ENCODE measurements at regions not wholly inside any gene's neighbourhood (a gene's known extent, or its start where the extent isn't known, plus 50 kb on each side); places are given as distances from the start of the nearest gene placed in this dataset.

GRCh38 chr15:25054329-25054728 is 99.5 kb downstream of the SNRPN start:
- Histone ChIP-seq H2BK5ac (ENCODE audit: low read depth, low read length) (no peak overlapping the region), H3K56ac (replicated peaks; ENCODE audit: insufficient read length, low read depth, low read length) (no peak overlapping the region), H3K23me2 (ENCODE audit: low read depth, low read length) (no peaks in the 10 kb centered on the region; the same call in 1 of the 2 replicates), H3K14ac (ENCODE audit: insufficient read length) (no peak overlapping the region), H3K4me1 (replicated peaks in 1 of 4; ENCODE audit: control insufficient read depth in 3 of 4, insufficient read depth in 4 of 4, low read length in 3 of 4) (no peaks in the 10 kb centered on the region; a peak in 1 of 7 replicates), H4K5ac (ENCODE audit: insufficient read length, low read depth, low read length) (no peak overlapping the region), H3K36me3 (ENCODE audit: control insufficient read depth in 2 of 4, insufficient read depth in 4 of 4, low read length in 3 of 4) (peaks cover 56 to 100% (median 92%) of the 10 kb centered on the region in 4 experiments), H3K79me1 (ENCODE audit: low read depth, low read length) (peaks cover 6% of the 10 kb centered on the region; the same call in 1 of the 2 replicates), H2AFZ (ENCODE audit: low read length) (no peak overlapping the region), H3K27me3 (replicated peaks in 1 of 4; ENCODE audit: control insufficient read depth in 3 of 4, extremely low read depth in 1 of 4, insufficient read depth in 3 of 4, low read length in 3 of 4) (no peaks in the 10 kb centered on the region), H3K9me3 (ENCODE audit: insufficient read depth in 2 of 2, low read depth in 1 of 2, low read length in 1 of 2) (peaks cover 90 to 92% of the 10 kb centered on the region in 2 experiments), H4K20me1 (replicated peaks in 1 of 2; ENCODE audit: control insufficient read depth in 1 of 2, insufficient read depth in 2 of 2, low read length in 2 of 2) (peaks cover 0 to 2% of the 10 kb centered on the region in 2 experiments), H2BK15ac (ENCODE audit: low read length) (no peak overlapping the region), H3K23ac (ENCODE audit: insufficient read length) (no peak overlapping the region), H3K18ac (ENCODE audit: extremely low read depth, low read length) (no peak overlapping the region), H3K27ac (ENCODE audit: low read depth, low read length) (no peak overlapping the region), H3K79me2 (ENCODE audit: control insufficient read depth in 1 of 2, insufficient read depth in 2 of 2, low read length in 2 of 2) (peaks cover 0 to 92% of the 10 kb centered on the region in 2 experiments; a peak in 3 of 4 replicates), H4K8ac (ENCODE audit: extremely low read depth, insufficient read depth, low read length) (no peak overlapping the region), H3K9ac (replicated peaks in 1 of 4; ENCODE audit: extremely low read depth in 1 of 4, low read depth in 3 of 4, low read length in 3 of 4) (no peak overlapping the region), H3K4ac (replicated peaks; ENCODE audit: insufficient read length, low read depth, low read length) (no peak overlapping the region), H3K4me3 (ENCODE audit: extremely low read depth in 1 of 4, insufficient read depth in 2 of 4, low read depth in 3 of 4, low read length in 4 of 4) (no peak overlapping the region), H2BK120ac (replicated peaks; ENCODE audit: low read depth, low read length) (no peak overlapping the region), H3K4me2 (ENCODE audit: insufficient read depth in 1 of 2, low read depth in 2 of 2, low read length in 2 of 2) (no peak overlapping the region), H2BK12ac (ENCODE audit: low read depth, low read length) (no peak overlapping the region), H2BK20ac (ENCODE audit: low read length) (no peak overlapping the region), H2AK5ac (ENCODE audit: low read depth, low read length) (no peak overlapping the region), H4K91ac (replicated peaks; ENCODE audit: insufficient read length, low read length) (no peak overlapping the region)
- ChIA-PET CTCF (ENCODE audit: partially characterized antibody) (no interaction called here), POLR2A (ENCODE audit: partially characterized antibody) (no interaction called here)
- DNase-seq (ENCODE audit: low read depth in 1 of 2, low spot score in 2 of 2) (no peak), FAIRE-seq (no peak)
- WGBS, 2 experiments (ENCODE audit: extremely low coverage in 1 of 2, insufficient coverage in 1 of 2, insufficient read length in 1 of 2, insufficient replicate concordance in 2 of 2, low coverage in 1 of 2, low lambda C conversion rate in 2 of 2, missing lambda C conversion rate in 1 of 2): 94% methylated on average over 8 of the region's 8 CpGs; no CpG with 5 or more reads in 1 of the 2 experiments
- TF ChIP-seq POU5F1 (IDR thresholded peaks at IDR 0.05; ENCODE audit: low read depth, low read length) (no peak), SUZ12 (IDR thresholded peaks at IDR 0.05; ENCODE audit: low read length) (no peak), POLR2AphosphoS5 (IDR thresholded peaks at IDR 0.05; ENCODE audit: low read depth, low read length) (peak; percentile 15; the same call in 1 of the 2 replicates), HDAC6 (IDR thresholded peaks at IDR 0.05; ENCODE audit: low read depth, low read length) (no peak)
- TF ChIP-seq, protein P1, sequence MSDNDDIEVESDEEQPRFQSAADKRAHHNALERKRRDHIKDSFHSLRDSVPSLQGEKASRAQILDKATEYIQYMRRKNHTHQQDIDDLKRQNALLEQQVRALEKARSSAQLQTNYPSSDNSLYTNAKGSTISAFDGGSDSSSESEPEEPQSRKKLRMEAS (IDR thresholded peaks at IDR 0.05): no peak
